SU-DHL-6 (cell line): ENCODE measurements at regions not wholly inside any gene's neighbourhood (a gene's known extent, or its start where the extent isn't known, plus 50 kb on each side); places are given as distances from the start of the nearest gene placed in this dataset.

Experiments
- EZH2phosphoT487 ChIP-seq: fragments of 200-600 bp; sonication (generic), shearing (Covaris generic); conservative IDR thresholded peaks from 2 replicates; pipeline ENCODE4 v1.6.1; 2018; ENCODE audit warnings: mild to moderate bottlenecking, antibody characterized with exemption, low read length, moderate library complexity, mixed read lengths
- TF ChIP-seq, protein P1 (sequence below): fragments of 200-600 bp; sonication (generic); IDR thresholded peaks from one replicate; pipeline ENCODE4 v1.5.1; 2017; ENCODE audit warnings: antibody characterized with exemption, mild to moderate bottlenecking, low read length, moderate library complexity; ENCODE audit not compliant: insufficient read depth, poor library complexity, severe bottlenecking

DNA sequence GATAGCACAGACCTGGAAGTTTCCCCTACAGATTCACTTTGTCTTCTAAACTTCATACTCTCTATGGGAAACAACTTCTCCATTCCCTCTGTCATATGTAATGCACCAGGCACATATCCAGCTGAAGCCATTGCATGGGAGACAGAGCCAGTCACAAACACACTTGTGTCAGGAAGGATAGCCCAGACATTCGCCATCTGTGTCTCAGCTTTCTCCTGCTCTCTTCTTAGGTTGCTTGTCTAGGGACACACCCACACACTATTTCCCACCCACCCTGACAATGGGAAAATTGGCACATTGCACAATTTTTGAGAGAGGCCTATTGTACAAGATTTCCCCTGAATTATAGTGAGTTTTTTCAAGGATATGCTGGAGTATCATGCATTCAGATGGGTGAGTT, 158.4 kb upstream of the MPDZ start:
- TF ChIP-seq, protein P1, sequence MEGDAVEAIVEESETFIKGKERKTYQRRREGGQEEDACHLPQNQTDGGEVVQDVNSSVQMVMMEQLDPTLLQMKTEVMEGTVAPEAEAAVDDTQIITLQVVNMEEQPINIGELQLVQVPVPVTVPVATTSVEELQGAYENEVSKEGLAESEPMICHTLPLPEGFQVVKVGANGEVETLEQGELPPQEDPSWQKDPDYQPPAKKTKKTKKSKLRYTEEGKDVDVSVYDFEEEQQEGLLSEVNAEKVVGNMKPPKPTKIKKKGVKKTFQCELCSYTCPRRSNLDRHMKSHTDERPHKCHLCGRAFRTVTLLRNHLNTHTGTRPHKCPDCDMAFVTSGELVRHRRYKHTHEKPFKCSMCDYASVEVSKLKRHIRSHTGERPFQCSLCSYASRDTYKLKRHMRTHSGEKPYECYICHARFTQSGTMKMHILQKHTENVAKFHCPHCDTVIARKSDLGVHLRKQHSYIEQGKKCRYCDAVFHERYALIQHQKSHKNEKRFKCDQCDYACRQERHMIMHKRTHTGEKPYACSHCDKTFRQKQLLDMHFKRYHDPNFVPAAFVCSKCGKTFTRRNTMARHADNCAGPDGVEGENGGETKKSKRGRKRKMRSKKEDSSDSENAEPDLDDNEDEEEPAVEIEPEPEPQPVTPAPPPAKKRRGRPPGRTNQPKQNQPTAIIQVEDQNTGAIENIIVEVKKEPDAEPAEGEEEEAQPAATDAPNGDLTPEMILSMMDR = no peak
- TF ChIP-seq EZH2phosphoT487 = no peak
